AG10803 (cell line): ENCODE measurements at regions not wholly inside any gene's neighbourhood (a gene's known extent, or its start where the extent isn't known, plus 50 kb on each side); places are given as distances from the start of the nearest gene placed in this dataset.

Experiments
- DNase-seq: peaks from one replicate; pipeline ENCODE4 v3.0.0; 2010; ENCODE audit warnings: low read depth
- H3K4me3 ChIP-seq: 2 replicates; pipeline ENCODE4 v1.5.1; 2011; ENCODE audit warnings: mild to moderate bottlenecking, low read length, control low read depth
- TF ChIP-seq, protein P1 (sequence below): conservative IDR thresholded peaks from 2 replicates; pipeline ENCODE4 v1.5.1; 2011; ENCODE audit warnings: mild to moderate bottlenecking, low read length, control low read depth, inconsistent platforms

DNA sequence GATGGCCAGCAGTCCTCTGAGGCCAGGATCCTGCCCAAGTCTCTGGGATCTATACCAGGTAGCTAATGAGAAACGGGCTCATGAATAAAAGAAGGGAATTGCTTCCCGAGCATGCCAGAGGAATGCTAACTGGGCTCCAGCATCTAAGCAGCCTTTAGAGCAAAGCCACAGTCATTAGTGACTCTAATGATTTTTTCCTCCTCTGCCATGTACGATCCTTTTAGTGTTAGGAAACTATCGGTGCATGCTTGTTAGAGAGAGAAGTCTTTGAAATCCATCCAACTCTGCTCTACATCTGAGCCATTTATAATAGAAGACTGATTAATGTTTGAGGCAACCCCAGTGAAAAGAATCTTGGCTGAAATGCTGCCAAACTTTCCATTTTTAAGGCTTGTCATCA lies 124.9 kb upstream of the TCERG1L start:
- TF ChIP-seq, protein P1, sequence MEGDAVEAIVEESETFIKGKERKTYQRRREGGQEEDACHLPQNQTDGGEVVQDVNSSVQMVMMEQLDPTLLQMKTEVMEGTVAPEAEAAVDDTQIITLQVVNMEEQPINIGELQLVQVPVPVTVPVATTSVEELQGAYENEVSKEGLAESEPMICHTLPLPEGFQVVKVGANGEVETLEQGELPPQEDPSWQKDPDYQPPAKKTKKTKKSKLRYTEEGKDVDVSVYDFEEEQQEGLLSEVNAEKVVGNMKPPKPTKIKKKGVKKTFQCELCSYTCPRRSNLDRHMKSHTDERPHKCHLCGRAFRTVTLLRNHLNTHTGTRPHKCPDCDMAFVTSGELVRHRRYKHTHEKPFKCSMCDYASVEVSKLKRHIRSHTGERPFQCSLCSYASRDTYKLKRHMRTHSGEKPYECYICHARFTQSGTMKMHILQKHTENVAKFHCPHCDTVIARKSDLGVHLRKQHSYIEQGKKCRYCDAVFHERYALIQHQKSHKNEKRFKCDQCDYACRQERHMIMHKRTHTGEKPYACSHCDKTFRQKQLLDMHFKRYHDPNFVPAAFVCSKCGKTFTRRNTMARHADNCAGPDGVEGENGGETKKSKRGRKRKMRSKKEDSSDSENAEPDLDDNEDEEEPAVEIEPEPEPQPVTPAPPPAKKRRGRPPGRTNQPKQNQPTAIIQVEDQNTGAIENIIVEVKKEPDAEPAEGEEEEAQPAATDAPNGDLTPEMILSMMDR, result no peak
- no peak overlapping the region for H3K4me3 ChIP-seq
- DNase-seq, result no peak

DNA sequence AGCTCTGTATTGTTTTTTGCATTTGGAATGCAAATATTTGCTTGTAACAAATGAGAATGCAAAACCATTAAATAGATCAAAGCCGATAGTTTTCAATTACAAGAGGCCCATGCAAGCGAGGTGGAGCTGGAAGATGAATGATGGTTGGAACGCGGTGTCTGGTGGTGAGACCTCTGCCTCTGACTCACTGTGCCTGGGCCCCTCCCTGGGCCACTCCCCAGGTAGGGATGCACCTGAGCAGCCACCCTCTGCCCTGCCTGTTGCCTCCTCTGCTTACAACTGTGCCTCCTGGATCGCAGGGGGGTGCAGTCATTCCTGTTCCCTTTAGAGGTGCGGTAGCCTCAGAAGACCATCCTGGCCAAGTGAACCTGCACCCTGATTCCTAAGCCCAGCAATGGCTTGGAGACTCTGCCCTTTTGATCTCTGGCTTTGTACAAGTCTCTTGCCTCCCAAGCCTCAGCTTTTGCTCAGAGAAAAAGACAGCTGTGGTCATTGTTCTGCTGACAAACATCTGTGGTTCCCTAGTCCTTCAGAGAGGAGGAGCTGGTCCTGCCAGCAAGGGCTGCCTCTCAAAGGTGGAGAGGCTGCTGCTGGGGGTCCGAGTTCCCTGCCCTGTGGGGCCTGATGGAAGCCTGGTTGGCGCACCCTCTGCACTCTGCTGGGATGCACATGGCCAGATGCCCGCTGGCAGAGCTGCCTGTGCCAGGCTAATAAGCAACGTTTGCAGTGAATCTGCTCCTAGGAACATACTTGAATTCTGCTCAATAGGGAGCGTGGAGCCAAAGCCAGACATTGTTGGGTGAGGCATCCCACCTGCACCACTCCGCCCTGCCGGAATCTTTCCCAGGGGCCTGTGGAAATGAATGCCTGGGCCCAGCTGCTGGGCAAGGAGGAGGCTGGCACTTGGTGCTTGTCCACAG lies 126.3 kb upstream of the TCERG1L start:
- TF ChIP-seq, protein P1, result no peak

DNA sequence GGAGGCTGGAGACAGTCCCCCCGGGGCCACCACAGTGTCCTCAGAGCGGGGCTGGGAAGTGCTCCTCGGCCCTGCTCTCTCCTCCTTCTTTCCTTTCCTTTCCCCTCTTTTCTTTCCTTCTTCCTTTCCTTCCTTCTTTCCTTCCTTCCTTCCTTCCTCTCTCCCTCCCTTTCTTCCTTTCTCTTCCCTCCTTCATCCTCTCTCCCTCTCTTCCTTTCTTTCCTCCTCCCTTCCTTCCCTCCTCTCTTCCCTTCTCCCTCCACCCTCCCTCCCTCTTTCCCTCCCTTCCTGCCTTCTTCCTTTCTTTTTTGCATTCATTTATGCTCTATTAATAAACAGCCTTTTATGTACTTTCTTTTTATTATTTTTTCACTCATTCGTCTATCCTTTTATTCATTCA lies 127.1 kb upstream of the TCERG1L start:
- DNase-seq, result no peak
- no peak overlapping the region for H3K4me3 ChIP-seq
- TF ChIP-seq, protein P1, result no peak

More for the DNA sequence above, 126.3 kb upstream of the TCERG1L start:
- no peak overlapping the region for H3K4me3 ChIP-seq
- no peak for DNase-seq

DNA sequence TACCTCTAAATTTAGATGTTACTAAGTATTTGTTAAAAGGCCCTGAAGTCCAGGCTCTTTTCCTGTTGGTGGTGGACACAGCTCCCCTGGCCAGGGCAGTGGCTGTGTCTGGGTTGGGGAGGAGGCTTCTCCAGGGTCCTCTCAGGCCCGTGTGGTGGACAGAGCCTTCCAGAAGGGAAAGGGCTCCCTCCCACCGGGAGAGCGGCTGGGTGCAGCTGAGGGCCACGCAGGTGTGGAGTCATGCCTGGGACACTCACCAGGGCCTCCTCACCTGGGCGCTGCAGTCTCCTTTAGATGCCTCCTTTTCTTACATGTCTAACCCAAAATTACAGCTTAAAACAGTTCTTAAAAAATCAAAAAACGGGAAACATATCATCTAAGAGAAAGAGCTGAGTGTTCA lies 128.2 kb upstream of the TCERG1L start:
- TF ChIP-seq, protein P1, result no peak
- DNase-seq, result no peak
- H3K4me3 ChIP-seq, result no peak overlapping the region

DNA sequence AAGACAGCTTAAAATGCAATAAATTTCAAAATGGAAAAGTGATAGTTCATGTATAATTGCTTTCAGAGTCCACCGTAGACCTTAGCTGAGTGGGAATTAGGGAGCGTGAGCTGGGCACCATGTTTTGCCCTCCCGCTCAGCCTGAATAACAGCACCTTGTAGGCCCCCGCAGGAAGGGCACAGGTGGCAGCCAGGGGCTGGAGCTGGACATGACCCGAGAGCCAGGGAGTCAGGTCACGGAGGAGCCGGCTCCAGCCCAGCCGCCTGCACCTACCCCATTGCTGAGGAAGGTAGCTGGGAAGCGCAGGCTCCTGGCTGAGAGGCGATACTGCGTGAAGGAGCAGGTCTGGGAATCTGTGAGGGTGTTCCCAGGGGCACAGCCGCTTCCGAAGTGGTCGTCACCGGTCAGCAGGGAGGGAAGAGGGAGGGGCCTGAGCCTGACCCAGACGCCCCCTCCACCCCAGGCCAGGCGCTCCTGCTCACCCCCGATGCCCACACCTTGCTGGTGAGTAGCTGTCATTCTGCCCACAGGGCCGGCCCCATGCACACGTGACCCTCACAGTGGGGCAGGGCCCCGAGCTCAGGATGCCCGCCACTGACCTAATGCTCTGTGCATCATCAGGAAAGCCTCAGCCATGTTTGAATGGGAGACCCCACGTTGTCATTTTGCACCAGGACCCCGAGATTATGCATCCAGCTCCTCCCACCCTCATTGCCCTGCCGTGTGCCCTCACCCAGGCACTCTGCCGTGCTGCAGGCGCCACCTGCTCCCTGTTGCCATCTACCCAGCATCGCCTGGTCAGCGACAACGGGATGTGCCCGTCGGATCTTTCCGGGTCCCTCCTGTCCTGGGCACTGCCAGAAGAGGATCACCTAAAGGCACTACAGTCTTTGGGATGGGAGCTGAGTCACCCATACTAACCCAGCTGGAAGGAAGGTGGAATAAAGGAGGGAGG lies 129.2 kb upstream of the TCERG1L start:
- TF ChIP-seq, protein P1, result no peak
- no peak overlapping the region for H3K4me3 ChIP-seq
- DNase-seq, result no peak

DNA sequence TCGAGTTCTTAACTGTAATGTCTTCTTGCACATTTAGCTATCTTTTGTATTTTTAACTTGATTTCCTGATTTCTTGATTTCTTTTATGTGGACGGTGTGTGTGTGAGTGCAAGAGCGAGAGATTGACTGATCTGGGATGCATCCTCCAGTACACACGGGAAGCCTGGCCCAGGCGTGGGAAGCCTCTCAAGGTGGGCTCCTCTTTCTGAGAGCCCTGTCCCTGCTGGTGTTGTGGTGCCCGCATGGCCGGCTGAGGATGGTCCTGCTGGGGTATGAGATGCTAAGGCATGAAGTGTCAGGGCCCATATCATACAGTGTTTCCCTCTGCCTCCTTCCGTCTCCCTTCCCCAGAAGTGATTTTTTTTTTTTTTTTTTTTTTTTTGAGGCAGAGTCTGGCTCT lies 130.8 kb upstream of the TCERG1L start:
- DNase-seq, result no peak

More for the DNA sequence above, 130.8 kb upstream of the TCERG1L start:
- H3K4me3 ChIP-seq, result no peak overlapping the region
- TF ChIP-seq, protein P1, result no peak
